Kidney glomerular epithelial cell (primary cell): ENCODE measurements at regions not wholly inside any gene's neighbourhood (a gene's known extent, or its start where the extent isn't known, plus 50 kb on each side); places are given as distances from the start of the nearest gene placed in this dataset.
"Not testable (repeated sequence)": the region's sequence is repeated elsewhere in the genome, so short reads cannot be mapped to it uniquely, and the experiment has no call there.

Experiments used
- DNase-seq: peaks from one replicate; lab custom pipeline; 2025; lab: John Stamatoyannopoulos, UW

- no peak for DNase-seq
Measured at GRCh38 chr20:5492937-5493336, 117.9 kb downstream of the GPCPD1 start.

DNA sequence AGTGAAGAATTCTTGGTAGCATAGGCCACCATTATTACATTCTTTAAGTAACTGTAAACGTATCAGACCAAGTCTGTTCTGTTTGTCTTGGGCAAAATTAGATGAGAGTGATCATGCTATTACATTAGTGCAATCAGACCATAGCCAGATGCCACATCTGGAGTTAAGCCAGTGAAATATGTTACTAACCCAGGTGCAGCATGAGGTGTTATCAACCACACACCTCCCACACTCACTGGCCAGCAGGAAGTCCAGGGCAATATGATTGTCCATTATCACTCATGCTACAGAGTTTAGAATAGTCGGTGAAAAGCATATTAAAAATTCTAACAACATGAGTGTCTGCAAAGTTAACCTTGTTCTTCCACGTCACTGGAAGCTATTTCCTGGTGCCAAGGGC lies 119.4 kb downstream of the GPCPD1 start:
- no peak for DNase-seq

GRCh38 chr20:5489601-5490000 lies 121.2 kb downstream of the GPCPD1 start:
- no peak for DNase-seq

DNA sequence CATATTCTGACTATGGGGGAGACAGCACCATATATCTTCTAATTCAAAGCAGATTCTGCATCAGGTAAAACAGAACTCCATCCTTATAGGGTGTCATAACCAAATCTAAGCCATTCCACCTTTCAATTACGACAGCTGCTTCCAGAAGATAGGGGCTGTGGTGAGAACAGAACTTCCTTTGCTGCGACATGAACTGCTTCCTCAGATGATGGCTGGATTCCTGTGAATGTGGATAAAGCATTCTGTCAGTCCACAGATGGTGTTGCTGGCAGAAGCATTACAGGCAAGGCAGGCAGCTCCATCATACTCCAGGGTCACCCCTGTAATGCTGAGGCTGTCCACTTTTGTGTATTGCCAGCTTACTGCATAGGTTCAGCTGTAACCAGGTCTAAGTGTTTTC lies 122.0 kb downstream of the GPCPD1 start:
- DNase-seq, result no peak

DNA sequence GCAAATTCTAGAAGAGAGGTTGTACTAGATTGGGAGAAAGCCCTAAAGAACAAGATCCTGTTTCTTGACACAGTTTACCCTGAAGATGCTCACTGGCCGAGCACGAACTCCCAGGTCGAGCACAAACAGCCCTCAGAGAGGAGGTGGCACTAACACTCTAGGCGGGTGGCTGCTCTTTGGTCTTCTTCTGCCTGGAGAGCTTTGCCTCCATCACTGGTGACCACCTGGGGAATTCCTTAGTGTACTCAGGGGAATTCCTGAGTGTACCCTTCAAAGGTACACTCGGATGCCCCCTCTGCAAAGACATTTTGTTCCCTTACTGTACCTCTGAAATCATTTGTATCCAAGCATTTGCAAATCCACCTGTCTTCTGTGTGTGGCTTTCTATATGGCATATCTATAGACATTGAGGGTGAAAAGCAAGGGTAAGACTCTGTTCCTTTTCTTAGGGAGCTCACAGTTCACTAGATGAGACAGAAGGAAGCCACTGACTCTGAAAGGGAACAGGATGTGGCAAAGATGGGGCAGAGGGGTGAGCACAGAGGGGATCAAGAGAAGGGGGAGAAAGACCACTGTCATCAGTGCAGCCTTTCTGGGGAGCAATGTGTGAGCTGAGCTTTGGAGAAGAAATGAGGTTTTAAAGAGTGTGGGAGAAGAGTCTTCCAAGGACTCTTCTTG lies 124.3 kb downstream of the GPCPD1 start:
- no peak for DNase-seq

DNA sequence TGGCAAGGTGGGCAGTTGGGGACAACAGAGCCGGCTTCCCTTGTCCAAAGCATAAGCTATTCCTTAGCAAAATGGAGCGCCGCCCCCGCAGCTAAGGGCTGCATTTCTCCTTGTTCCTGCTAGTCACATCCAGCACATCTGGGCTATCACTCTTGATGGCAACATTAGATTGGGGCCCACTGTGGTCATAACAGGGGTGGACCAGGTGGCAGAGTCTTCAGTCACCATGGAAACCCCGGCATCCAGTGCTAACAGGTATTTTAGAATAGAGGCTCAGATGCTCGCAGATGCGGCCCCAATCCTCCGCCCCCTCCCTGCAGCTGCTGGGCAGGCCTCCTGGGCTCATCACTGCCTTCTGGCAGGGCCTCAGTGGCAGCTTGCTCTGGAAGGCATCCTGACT lies 125.9 kb downstream of the GPCPD1 start:
- DNase-seq, result no peak

- DNase-seq, result no peak
Measured at GRCh38 chr20:5484346-5484745, 126.5 kb downstream of the GPCPD1 start.

DNA sequence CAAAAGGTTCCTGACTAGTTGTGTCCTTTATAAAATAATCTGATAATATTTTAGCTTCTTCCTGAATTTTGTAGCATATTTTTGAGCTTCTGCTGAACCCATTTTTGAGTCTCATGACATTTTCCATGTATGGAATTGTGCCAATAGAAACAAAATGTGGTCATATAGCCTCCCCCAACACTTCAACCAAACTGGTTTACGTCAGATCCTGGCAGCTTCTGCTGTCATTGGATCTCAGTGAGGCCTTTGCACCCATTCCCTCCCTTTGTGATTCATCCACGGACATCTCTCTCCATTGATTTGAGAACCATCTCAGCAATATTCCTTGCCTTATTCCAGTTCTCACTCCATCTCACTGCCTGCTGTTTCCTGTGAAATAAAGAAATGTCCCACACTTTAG lies 128.0 kb downstream of the GPCPD1 start:
- no peak for DNase-seq

- DNase-seq, result no peak
Measured at GRCh38 chr20:5481872-5482271, 128.9 kb downstream of the GPCPD1 start.

DNA sequence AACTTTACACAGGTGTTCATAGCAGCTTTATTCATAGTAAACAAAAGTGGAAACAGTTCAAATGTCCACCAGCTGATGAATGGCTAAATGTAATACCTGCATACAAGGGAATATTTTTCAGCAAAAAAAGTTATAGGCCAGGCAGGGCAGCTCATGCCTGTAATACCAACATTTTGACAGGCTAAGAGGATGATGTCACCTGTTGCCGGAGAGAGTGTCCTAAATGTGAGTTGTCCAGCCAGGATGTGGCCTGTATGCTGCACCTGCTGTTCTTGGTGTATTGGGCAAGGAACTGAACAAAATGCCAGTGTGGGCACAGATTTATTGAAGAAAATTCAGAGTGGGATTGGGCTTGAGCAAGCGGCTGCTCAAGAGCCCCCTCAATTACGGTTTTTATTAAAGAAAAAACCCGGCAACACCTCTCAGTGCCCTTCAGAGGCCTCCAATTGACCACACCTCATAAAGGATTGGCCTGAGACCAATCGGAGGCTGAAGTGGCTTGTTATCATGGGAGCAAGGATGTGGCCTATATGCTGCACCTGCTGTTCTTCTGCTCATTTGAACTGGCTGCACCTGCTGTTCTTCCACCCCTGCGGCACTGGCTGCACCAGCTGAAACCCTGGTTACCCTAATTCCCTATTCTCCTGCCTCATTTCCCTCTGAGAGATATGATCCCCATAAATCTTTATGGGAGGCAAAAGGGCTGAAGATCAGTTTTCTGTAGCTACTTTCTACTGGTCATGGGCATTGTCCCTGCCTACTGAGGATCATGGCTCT lies 129.8 kb downstream of the GPCPD1 start:
- no peak for DNase-seq

DNA sequence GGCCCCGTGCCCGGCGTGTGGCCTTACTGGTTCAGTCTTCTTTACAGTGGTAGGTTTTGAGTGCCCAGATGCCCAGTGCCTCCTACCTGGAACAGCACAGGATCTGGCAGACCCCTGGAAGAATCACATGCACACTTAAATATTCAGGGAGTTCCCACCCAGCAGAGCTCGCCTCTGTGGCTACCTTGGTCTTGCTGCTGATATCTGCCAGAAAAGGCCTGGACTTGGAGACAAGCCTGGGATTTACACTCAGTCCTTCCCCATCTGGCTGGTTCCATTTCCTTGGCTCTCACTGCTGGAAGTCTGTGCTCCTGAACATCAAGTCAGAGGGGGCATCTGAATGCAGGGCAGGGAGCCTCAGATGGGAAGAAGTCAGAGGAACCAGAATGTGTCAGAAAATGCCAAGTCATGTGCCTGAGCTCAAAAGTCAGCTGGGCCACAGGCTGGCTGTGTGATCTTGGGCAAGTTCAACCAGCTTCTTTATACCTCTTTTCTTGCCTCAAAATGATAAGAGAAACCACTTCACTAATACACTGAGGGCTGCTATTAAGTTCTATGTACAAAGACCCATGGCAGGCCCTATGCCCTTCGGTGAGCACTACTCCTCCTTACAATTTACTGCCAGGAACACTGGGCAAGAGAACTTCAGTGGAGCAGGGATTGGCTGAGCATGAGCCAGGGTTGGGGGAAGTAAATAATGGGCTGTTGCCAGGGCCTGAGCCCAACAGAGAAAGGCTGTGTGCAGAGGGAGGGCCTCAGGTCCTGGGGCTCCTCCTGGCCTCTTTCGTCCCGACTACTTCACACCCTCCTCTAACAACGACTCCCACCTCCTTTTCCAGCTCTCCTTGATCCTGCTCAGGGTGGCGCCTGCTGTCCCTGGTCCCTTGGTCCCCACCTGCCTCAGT lies 135.9 kb downstream of the GPCPD1 start:
- no peak for DNase-seq

DNA sequence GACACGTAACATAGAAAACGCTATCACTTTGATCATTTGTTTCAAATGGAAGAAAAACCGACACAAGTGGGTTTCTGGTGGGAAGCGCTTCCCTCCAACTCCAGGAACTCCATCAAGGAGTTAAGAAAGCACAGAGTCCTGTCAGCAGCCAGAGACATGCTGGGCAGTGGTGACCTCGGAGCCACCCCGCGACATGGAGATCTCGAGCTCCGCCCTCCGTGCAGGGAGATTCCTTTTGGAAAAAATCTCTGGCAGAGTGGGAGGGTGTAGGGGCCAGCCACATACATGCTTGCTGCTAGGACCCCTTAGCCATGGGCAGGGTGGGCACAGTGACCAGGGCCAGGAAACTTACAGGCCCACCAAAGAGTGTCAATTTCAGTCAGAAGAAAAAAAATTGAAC lies 138.9 kb downstream of the GPCPD1 start:
- DNase-seq, result not testable (repeated sequence)

GRCh38 chr20:5471368-5471767 lies 139.4 kb downstream of the GPCPD1 start:
- no peak for DNase-seq

DNA sequence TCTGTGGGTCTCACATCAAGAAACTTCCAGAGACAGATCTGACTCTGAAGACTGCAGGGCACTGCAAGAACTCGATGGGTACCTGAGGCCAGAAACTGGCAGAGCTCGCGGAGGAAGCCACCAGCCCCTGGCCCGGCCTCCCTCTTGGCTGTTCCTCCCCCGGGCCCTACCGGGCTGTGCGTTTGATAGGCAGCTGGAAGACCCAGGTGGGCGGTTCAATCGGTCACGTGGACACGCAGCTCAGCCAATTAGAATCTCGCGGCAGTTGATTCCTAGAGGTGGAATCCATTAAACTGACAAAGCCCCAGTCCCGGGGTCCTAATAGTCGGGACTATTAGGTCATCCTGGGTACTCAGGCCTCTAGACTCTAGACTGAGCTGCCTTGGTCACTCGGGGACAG lies 139.9 kb downstream of the GPCPD1 start:
- DNase-seq, result no peak

GRCh38 chr20:5470458-5470857 lies 140.3 kb downstream of the GPCPD1 start:
- DNase-seq, result no peak

GRCh38 chr20:5469111-5469510 lies 141.7 kb downstream of the GPCPD1 start:
- DNase-seq, result no peak

GRCh38 chr20:5467086-5467485 lies 143.7 kb downstream of the GPCPD1 start:
- DNase-seq, result no peak

DNA sequence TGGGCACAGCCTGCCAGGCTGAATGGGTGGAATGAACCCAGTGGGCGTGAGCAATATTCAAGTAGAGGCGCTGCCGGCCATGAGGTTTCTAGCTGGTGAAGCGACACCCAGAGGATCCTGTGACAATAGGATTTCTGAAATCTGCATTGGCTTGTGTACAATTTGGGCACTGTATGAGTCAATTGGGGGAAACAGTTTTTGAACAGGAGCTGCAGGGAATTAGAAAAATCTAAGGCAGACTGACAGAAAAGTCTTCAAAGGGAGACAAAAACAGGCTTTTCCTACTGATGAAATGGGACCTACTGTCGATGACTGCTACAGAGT lies 145.2 kb downstream of the GPCPD1 start:
- no peak for DNase-seq

GRCh38 chr20:5464901-5465603 lies 145.8 kb downstream of the GPCPD1 start:
- DNase-seq, result no peak

DNA sequence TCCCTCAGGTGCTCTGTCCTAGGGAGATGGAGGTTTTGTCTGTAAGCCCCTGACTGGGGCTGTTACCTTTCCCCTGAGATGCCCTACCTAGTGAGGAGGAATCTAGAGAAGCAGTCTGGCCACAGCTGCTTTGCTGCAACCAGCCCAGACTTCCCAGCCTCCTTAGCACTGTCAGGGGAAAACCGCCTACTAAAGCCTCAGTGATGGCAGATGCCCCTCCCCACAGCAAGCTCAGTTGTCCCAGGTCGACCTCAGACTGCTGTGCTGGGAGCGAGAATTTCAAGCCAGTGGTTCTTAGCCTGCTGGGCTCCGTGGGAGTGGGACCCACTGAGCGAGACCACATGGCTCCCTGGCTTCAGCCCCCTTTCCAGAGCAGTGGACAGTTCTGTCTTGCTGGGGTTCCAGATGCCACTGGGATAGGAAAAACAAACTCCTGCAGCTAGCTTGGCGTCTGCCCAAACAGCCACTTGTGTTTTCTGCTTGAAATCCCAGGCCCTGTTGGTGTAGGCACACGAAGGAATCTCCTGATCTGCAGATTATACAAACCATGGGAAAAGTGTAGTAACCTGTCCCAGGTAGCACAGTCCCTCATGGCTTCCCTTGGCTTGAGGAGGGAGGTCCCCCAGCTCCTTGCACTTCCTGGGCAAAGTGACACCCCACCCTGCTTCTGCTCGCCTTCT lies 146.4 kb upstream of the PROKR2 start:
- DNase-seq, result no peak

GRCh38 chr20:5453745-5454144 lies 137.0 kb upstream of the PROKR2 start:
- not testable (repeated sequence) for DNase-seq

DNA sequence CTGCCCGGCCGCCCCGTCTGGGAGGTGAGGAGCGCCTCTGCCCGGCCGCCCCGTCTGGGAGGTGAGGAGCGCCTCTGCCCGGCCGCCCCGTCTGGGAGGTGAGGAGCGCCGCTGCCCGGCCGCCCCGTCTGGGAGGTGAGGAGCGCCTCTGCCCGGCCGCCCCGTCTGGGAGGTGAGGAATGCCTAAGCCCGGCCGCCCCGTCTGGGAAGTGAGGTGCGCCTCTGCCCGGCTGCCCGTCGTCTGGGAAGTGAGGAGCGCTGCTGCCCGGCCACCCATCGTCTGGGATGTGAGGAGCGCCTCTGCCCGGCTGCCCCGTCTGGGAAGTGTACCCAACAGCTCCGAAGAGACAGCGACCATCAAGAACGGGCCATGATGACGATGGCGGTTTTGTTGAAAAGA lies 136.6 kb upstream of the PROKR2 start:
- not testable (repeated sequence) for DNase-seq
